IMR-90 (cell line): ENCODE measurements at regions not wholly inside any gene's neighbourhood (a gene's known extent, or its start where the extent isn't known, plus 50 kb on each side); places are given as distances from the start of the nearest gene placed in this dataset.

Source experiments
- ATAC-seq: fragments of 200-7000 bp; cut with Tn5 transposase; 2 replicates; pipeline ENCODE4 v1.9.1; 2020; ENCODE audit warnings: low read depth, mild to moderate bottlenecking, moderate library complexity
- BruUV-seq: library from RNA; stranded (reverse); fragments of 400-500 nt; replicated peaks from 2 replicates; lab custom pipeline; 2021; lab: Mats Ljungman, UMichigan
- CTCF ChIA-PET: fragments of 300-600 bp; formaldehyde crosslinking; extraction: SDS; loops from one replicate; lab custom pipeline; 2021; ENCODE audit warnings: antibody characterized with exemption; lab: Yijun Ruan, JAX
- POLR2A ChIA-PET: fragments of 300-600 bp; sonication (Branson Sonifier 250); formaldehyde crosslinking; loops from one replicate; lab custom pipeline; 2022; ENCODE audit warnings: antibody characterized with exemption; ENCODE audit not compliant: unreplicated experiment; lab: Charles Lee
- DNase-seq: peaks from one replicate; pipeline ENCODE4 v3.0.0; 2013
- H2AFZ ChIP-seq: replicated peaks from 2 replicates; pipeline ENCODE3; 2013; ENCODE audit warnings: low read length, mild to moderate bottlenecking; ENCODE audit not compliant: poor library complexity
- H2AK5ac ChIP-seq: 2 replicates; pipeline ENCODE4 v1.6.1; 2013; ENCODE audit warnings: low read depth, low read length, inconsistent platforms
- H2AK9ac ChIP-seq: replicated peaks from 2 replicates; pipeline ENCODE3; 2013; ENCODE audit warnings: mild to moderate bottlenecking, low read depth, low read length, moderate library complexity; ENCODE audit not compliant: poor library complexity
- H2BK120ac ChIP-seq: 2 replicates; pipeline ENCODE4 v1.6.1; 2013; ENCODE audit warnings: low read depth, low read length, inconsistent platforms
- H2BK15ac ChIP-seq: 3 replicates; pipeline ENCODE4 v1.6.1; 2013; ENCODE audit warnings: low read depth, low read length, inconsistent platforms
- H2BK20ac ChIP-seq: 2 replicates; pipeline ENCODE4 v1.6.1; 2013; ENCODE audit warnings: low read depth, mild to moderate bottlenecking, inconsistent platforms, low read length, moderate library complexity
- H2BK5ac ChIP-seq: 2 replicates; pipeline ENCODE4 v1.6.1; 2013; ENCODE audit warnings: mild to moderate bottlenecking, low read depth, low read length, inconsistent platforms; ENCODE audit not compliant: poor library complexity, severe bottlenecking
- H3K14ac ChIP-seq: replicated peaks from 2 replicates; pipeline ENCODE4 v1.6.1; 2013; ENCODE audit warnings: low read depth, low read length, inconsistent platforms
- H3K18ac ChIP-seq: 2 replicates; pipeline ENCODE4 v1.6.1; 2013; ENCODE audit warnings: low read depth, low read length, control low read depth
- H3K23ac ChIP-seq: 2 replicates; pipeline ENCODE4 v1.6.1; 2013; ENCODE audit warnings: low read depth, low read length, inconsistent platforms
- H3K27ac ChIP-seq: 2 replicates; pipeline ENCODE4 v1.5.1; 2013; ENCODE audit warnings: mild to moderate bottlenecking, control low read depth, low read length; ENCODE audit not compliant: insufficient read depth
- H3K27me3 ChIP-seq: 2 replicates; pipeline ENCODE4 v1.6.1; 2013; ENCODE audit warnings: low read length; ENCODE audit not compliant: control insufficient read depth, insufficient read depth
- H3K36me3 ChIP-seq: 2 replicates; pipeline ENCODE4 v1.6.1; 2013; ENCODE audit warnings: low read length, mixed read lengths; ENCODE audit not compliant: control insufficient read depth, insufficient read depth
- H3K4ac ChIP-seq: 2 replicates; pipeline ENCODE4 v1.6.1; 2013; ENCODE audit warnings: low read depth, low read length, inconsistent platforms
- H3K4me1 ChIP-seq: 2 replicates; pipeline ENCODE4 v1.6.1; 2013; ENCODE audit warnings: low read length, mixed read lengths; ENCODE audit not compliant: control insufficient read depth, insufficient read depth
- H3K4me2 ChIP-seq: 2 replicates; pipeline ENCODE4 v1.6.1; 2013; ENCODE audit warnings: low read depth, mild to moderate bottlenecking, control low read depth, low read length, moderate library complexity
- H3K4me3 ChIP-seq: 2 replicates; pipeline ENCODE4 v1.5.1; 2013; ENCODE audit warnings: low read depth, mild to moderate bottlenecking, control low read depth, low read length, moderate library complexity; ENCODE audit not compliant: insufficient read depth
- H3K56ac ChIP-seq: 2 replicates; pipeline ENCODE4 v1.6.1; 2013; ENCODE audit warnings: low read length, inconsistent platforms; ENCODE audit not compliant: insufficient read depth; ENCODE audit errors: extremely low read depth
- H3K79me1 ChIP-seq, 2 experiments: 2 replicates each; pipeline ENCODE4 v1.6.1; 2013; ENCODE audit warnings: low read length in 2 of 2, inconsistent platforms in 1 of 2, low read depth in 1 of 2
- H3K9ac ChIP-seq: 2 replicates; pipeline ENCODE4 v1.6.1; 2013; ENCODE audit warnings: low read depth, low read length, control low read depth
- H3K9me1 ChIP-seq: 2 replicates; pipeline ENCODE4 v1.6.1; 2013; ENCODE audit warnings: low read length, inconsistent platforms; ENCODE audit not compliant: insufficient read depth
- H3K9me3 ChIP-seq: 2 replicates; pipeline ENCODE4 v1.6.1; 2013; ENCODE audit warnings: low read length; ENCODE audit not compliant: control insufficient read depth, insufficient read depth
- H4K20me1 ChIP-seq: 2 replicates; pipeline ENCODE4 v1.6.1; 2013; ENCODE audit warnings: low read length, inconsistent platforms; ENCODE audit not compliant: insufficient read depth
- H4K5ac ChIP-seq: 2 replicates; pipeline ENCODE4 v1.6.1; 2013; ENCODE audit warnings: mild to moderate bottlenecking, low read depth, low read length, control low read depth
- H4K8ac ChIP-seq, 2 experiments: 2 replicates each; pipeline ENCODE4 v1.6.1; 2013; ENCODE audit warnings: low read depth in 2 of 2, low read length in 2 of 2, control low read depth in 1 of 2, inconsistent platforms in 1 of 2
- H4K91ac ChIP-seq: 2 replicates; pipeline ENCODE4 v1.6.1; 2013; ENCODE audit warnings: low read depth, low read length, inconsistent platforms; ENCODE audit not compliant: insufficient read depth
- CHD1 ChIP-seq: IDR thresholded peaks from 2 replicates; pipeline ENCODE4 v1.6.1; 2012; ENCODE audit warnings: low read depth, low read length, improper control_type of control experiment
- CTCF ChIP-seq: conservative IDR thresholded peaks from 2 replicates; pipeline ENCODE4 v1.5.1; 2012; ENCODE audit warnings: mild to moderate bottlenecking, low read depth, low read length, improper control_type of control experiment
- FOS ChIP-seq: fragments of 150-350 bp; IDR thresholded peaks from 2 replicates; pipeline ENCODE4 v1.6.1; 2016; ENCODE audit warnings: low read depth, low read length
- MAZ ChIP-seq: IDR thresholded peaks from 2 replicates; pipeline ENCODE4 v1.6.1; 2012; ENCODE audit warnings: low read depth, mild to moderate bottlenecking, low read length, improper control_type of control experiment, moderate library complexity, borderline replicate concordance
- RAD21 ChIP-seq: IDR thresholded peaks from 2 replicates; pipeline ENCODE4 v1.6.1; 2012; ENCODE audit warnings: low read length, improper control_type of control experiment
- RFX5 ChIP-seq: IDR thresholded peaks from 2 replicates; pipeline ENCODE4 v1.8.0; 2012; ENCODE audit warnings: low read depth, mild to moderate bottlenecking, low read length, moderate library complexity
- dilution Hi-C: fragments of 300-500 bp; cut with HindIII; formaldehyde crosslinking; loops from one replicate; pipeline ENCODE4 v1.14.3; 2018; ENCODE audit warnings: low sequenced_read_pairs; ENCODE audit not compliant: unreplicated experiment
- in situ Hi-C: fragments of 300-500 bp; cut with MboI; formaldehyde crosslinking; loops from 3 replicates; pipeline ENCODE4 v1.14.3; 2019; ENCODE audit warnings: low sequenced_read_pairs, inconsistent platforms, mixed read lengths
- intact Hi-C: fragments of 100-400 bp; cut with micrococcal nuclease; formaldehyde crosslinking; loops from 2 replicates; pipeline ENCODE4 v1.10.0; 2022
- TF ChIP-seq, protein P1 (sequence below): fragments of 150-350 bp; IDR thresholded peaks from 2 replicates; pipeline ENCODE4 v1.6.1; 2017; ENCODE audit warnings: mild to moderate bottlenecking, antibody characterized with exemption, low read length, low read depth

- in situ Hi-C loops (no loop called here), intact Hi-C loops (no loop called here), dilution Hi-C loops (no loop called here)
- H3K14ac ChIP-seq: no peak overlapping the region
- no peak overlapping the region for H2BK120ac ChIP-seq
- no peaks in the 10 kb centered on the region for H4K20me1 ChIP-seq
- no peak overlapping the region for H3K23ac ChIP-seq
- POLR2A ChIA-PET: no interaction called here
- H3K4ac ChIP-seq: no peak overlapping the region
- H3K4me1 ChIP-seq: no peaks in the 10 kb centered on the region
- no peak overlapping the region for H4K8ac ChIP-seq
- H4K5ac ChIP-seq: no peak overlapping the region
- H3K56ac ChIP-seq: no peak overlapping the region
- H2AFZ ChIP-seq: no peak overlapping the region
- no peaks in the 10 kb centered on the region for H3K9me3 ChIP-seq
- no peak overlapping the region for H2BK20ac ChIP-seq
- H2BK15ac ChIP-seq: no peak overlapping the region
- H3K27ac ChIP-seq: no peak overlapping the region
- H3K79me1 ChIP-seq: no peaks in the 10 kb centered on the region
- no peak overlapping the region for H3K9ac ChIP-seq
- no peak overlapping the region for H3K4me3 ChIP-seq
- H2BK5ac ChIP-seq: no peak overlapping the region
- no peak for DNase-seq
- ATAC-seq: no peak
- CTCF ChIA-PET: no interaction called here
- H3K4me2 ChIP-seq: no peak overlapping the region
- H2AK5ac ChIP-seq: no peak overlapping the region
- H4K91ac ChIP-seq: no peak overlapping the region
- H3K9me1 ChIP-seq: no peaks in the 10 kb centered on the region; the same call in 1 of the 2 replicates
- no peaks in the 10 kb centered on the region; the same call in 1 of the 2 replicates for H3K27me3 ChIP-seq
- BruUV-seq: no TSS peak
- no peaks in the 10 kb centered on the region for H3K36me3 ChIP-seq
- H2AK9ac ChIP-seq: no peak overlapping the region
- no peak overlapping the region for H3K18ac ChIP-seq
- TF ChIP-seq CTCF: no peak
- TF ChIP-seq FOS: no peak
- no peak for TF ChIP-seq RFX5
- TF ChIP-seq MAZ: no peak
- no peak for TF ChIP-seq CHD1
- TF ChIP-seq, protein P1, sequence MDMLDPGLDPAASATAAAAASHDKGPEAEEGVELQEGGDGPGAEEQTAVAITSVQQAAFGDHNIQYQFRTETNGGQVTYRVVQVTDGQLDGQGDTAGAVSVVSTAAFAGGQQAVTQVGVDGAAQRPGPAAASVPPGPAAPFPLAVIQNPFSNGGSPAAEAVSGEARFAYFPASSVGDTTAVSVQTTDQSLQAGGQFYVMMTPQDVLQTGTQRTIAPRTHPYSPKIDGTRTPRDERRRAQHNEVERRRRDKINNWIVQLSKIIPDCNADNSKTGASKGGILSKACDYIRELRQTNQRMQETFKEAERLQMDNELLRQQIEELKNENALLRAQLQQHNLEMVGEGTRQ: no peak
- no peak for TF ChIP-seq RAD21
Measured at GRCh38 chr5:110878115-110878514, 139.3 kb downstream of the SLC25A46 start.
